H7 (cell line): ENCODE measurements at regions not wholly inside any gene's neighbourhood (a gene's known extent, or its start where the extent isn't known, plus 50 kb on each side); places are given as distances from the start of the nearest gene placed in this dataset.

ENCODE experiments used
- DNase-seq: peaks from one replicate; pipeline ENCODE4 v3.0.0; 2012
- H3K27me3 ChIP-seq: 2 replicates; pipeline ENCODE4 v1.6.0; 2011; ENCODE audit warnings: mild to moderate bottlenecking, low read length; ENCODE audit not compliant: control insufficient read depth, insufficient read depth
- H3K36me3 ChIP-seq: replicated peaks from 2 replicates; pipeline ENCODE4 v1.5.1; 2011; ENCODE audit warnings: low read length; ENCODE audit not compliant: control insufficient read depth, insufficient read depth
- H3K4me3 ChIP-seq: 2 replicates; pipeline ENCODE4 v1.5.1; 2011; ENCODE audit warnings: low read depth, mild to moderate bottlenecking, control low read depth, low read length, moderate library complexity; ENCODE audit not compliant: insufficient read depth

DNA sequence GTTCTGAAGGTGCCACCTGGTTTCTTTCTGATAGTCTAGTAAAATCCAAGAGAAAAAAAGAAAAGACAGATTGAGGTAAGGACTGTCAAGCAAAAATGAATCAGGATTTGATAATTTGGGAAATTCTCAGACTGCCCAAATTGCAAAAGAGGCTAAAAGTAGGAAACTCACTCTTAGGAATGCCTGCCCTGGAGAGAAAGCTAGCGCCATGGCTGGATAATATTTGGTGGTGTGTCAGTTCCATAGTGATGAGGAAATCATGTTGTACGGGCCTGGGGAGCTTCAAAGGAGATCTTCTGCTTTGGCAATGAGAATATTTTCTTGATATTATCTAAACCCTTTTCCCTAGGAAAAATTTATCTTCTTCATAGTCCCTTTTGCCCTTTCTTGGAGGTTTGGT, 1008.1 kb upstream of the SLC10A2 start:
- Histone ChIP-seq H3K36me3 (no peaks in the 10 kb centered on the region), H3K27me3 (no peaks in the 10 kb centered on the region), H3K4me3 (no peak overlapping the region)
- DNase-seq, result no peak

DNA sequence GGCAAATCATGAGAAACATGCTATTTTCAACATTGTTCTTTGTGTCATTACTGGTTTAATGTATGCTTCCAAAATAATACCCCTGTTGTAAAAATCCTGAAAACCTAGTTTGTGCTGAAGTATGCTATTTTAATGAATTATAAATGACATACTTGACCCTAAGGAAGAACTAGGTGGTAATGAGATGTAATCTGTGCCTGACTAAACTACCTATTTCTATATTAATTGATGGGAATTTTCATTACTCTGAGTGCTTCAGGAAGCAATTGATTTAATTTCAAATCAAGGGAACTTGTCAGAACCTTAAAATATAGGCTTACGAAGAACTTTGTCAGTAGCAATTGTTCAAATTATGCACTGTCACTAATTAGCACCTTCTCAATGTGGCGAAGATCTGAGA, 1005.6 kb upstream of the SLC10A2 start:
- no peak for DNase-seq
- no peaks in the 10 kb centered on the region for H3K36me3 ChIP-seq
- no peak overlapping the region for H3K4me3 ChIP-seq
- no peaks in the 10 kb centered on the region for H3K27me3 ChIP-seq

DNA sequence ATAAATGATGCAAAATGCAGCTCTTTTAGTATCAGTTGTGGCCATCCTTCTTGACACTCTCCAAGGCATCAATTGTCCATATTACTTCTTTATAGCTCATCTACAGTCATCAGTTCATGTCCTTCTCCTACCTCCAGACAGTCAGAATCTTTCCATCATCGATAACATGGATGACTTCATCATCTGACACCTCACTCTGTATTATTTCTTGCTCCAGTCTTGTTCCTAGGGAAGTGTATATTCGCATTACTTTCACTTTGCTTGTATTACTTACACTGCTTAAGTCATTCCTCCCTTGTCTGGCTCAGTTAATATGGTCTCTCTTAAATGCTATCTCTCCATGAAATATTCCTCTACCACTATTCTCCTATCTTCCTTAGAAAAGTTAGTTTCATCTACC, 999.1 kb upstream of the SLC10A2 start:
- H3K27me3 ChIP-seq, result no peaks in the 10 kb centered on the region
- no peak for DNase-seq
- H3K4me3 ChIP-seq, result no peak overlapping the region
- H3K36me3 ChIP-seq, result no peaks in the 10 kb centered on the region

DNA sequence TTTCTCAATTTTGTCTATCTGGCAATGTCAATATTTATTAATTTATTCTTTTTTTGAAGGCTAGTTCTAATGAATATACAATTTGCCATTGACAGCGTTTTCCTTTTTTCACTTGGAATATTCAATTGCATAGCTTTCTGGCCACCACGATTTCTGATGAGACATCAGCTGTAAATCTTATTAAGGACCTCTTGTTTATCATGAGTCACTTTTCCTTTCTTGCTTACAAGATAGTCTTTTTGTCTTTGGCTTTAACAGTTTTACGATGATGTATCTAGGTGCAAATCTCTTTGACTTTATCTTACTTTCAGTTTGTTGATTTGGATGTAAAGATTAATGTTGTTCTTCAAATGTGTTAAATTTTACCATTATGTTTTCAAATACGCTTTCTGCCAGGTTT, 991.6 kb upstream of the SLC10A2 start:
- Histone ChIP-seq H3K27me3 (no peaks in the 10 kb centered on the region), H3K36me3 (no peaks in the 10 kb centered on the region), H3K4me3 (no peak overlapping the region)
- DNase-seq, result no peak

DNA sequence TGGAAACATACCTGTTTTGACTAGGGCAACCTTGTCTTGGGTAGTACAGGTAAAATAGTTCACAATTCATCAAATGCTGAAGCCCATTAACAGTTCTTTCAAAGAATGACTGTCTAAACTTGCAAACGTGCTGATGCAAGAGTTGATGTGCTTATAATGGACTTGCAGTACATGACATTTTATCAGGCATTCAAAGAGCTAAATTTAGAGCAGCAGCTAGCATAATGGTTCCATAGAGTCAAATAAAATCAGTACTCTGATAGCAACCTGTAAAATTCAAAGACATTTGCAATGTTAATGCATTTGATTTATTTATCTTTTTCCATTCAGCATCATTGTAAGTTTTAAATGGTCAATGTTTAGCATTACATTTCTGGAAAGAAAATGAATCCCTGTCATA, 979.7 kb upstream of the SLC10A2 start:
- H3K36me3 ChIP-seq, result no peaks in the 10 kb centered on the region
- no peak for DNase-seq
- no peaks in the 10 kb centered on the region for H3K27me3 ChIP-seq
- no peak overlapping the region for H3K4me3 ChIP-seq

DNA sequence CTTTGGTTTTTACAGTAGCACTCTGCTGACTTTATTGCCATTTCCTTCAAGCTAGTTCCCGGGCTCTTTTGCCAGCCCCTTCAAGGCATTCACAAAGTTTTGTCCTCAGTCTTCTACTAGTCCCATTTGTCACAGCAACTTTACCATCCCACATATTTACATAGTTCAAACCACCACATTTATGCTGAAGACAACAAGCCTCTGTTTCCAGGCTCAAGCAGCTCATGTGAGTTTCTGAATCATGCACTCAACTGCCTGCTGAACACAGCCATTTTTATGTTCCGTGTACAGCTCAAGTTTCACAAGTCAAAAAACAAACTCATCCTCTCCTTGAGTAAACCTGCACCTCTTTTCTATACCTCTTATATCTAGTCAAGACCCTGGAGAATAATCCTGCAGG, 977.0 kb upstream of the SLC10A2 start:
- no peaks in the 10 kb centered on the region for H3K36me3 ChIP-seq
- DNase-seq, result no peak
- no peak overlapping the region for H3K4me3 ChIP-seq
- no peaks in the 10 kb centered on the region for H3K27me3 ChIP-seq

DNA sequence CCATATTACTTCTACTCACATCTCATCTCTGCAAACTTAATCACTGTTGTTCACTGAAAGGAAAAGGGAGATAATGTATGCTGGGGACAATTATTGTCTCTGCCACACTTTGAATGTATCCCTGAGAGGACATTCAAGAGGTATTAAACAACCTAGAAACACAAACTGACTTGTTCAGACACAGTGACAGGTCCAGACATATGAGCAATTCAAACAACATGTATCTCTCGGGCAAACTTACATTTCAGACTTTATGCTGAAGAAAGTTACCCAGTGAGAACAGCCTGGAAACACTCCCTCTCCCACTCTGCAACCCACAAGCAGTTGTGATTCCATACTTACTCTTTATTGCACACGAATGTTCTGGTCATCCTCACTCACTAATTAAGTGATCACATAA, 968.7 kb upstream of the SLC10A2 start:
- no peak for DNase-seq
- no peak overlapping the region for H3K4me3 ChIP-seq
- no peaks in the 10 kb centered on the region for H3K36me3 ChIP-seq
- no peaks in the 10 kb centered on the region for H3K27me3 ChIP-seq

DNA sequence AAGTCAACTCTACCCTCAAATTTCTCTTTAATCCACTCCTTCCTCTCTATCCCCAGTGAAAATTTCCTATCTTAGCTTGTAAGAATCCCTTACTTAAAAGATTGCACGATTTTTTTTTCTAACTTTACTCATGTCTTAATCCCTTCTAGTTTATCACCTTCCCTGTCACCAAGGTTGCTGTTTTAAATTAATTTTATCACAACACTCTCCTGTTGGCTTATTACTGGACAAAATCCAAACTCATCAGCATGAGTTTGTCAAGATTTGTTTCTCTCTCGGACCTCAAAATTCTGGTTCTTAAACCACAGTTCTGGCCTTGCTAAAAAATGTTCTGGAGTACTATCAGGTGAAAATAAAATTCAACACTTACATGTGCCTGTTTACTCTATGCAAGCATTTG, 959.1 kb upstream of the SLC10A2 start:
- H3K27me3 ChIP-seq, result no peaks in the 10 kb centered on the region
- H3K4me3 ChIP-seq, result no peak overlapping the region
- H3K36me3 ChIP-seq, result no peaks in the 10 kb centered on the region
- DNase-seq, result no peak

DNA sequence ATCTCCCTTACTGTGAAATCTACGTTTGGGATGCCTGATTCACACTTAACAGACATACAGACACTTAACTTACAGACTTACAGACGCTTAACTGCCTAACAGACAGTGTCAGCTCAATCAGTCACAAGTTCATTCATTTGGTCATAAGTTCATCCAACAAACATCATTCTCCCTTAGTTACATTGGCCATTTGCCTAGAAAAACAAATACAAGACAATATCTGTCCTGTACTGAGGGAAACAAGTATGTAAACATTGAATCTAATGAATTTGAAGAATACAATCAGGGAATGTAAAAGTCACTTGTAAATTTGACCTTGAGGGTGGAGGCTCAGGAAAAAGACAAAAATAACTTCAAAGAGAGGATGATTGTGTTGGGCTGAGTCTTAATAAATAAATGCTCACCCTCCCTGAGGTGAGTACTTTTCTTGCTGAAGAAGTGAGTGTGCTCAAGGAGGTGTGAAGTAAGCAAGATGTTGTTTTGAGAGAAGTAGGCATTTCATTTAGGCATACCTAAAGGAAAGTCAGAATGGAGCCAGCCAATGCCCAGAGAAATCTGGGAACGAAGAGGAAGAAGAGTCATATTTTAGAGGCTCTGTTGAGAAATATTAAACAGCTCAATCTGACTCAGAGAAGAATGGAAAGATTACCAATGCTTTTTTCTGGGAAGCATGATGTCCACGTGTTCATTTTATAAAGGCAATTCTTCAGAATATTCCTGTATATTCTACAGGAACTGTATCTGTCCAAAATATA, 958.4 kb upstream of the SLC10A2 start:
- H3K27me3 ChIP-seq, result no peaks in the 10 kb centered on the region
- H3K36me3 ChIP-seq, result no peaks in the 10 kb centered on the region
- no peak for DNase-seq
- no peak overlapping the region for H3K4me3 ChIP-seq

DNA sequence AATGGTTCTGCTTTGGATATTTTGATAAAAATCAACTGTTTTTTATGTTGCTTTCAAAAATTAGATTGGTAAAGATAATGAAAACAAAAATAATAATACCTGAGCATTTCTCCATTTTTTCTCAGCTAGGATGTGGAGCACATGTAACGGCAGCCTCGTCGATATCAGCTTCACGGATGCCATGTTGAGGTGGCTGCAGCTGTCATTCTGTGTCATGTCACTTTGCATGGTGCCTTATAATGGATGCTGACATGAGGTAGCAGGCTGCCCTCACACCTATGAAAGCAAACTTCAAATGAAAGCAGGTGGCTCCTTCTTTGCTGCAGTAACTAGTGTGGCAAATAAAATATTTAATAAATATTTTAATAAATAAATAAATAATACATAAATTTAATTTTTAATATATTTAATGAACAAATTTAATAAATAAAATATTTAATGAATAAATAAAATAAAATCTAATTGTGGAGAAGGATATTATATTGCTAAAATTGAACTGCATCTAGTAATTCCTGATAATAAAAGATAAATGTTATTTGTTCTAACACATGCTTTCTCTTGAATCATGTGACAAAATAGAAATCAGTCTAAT, 955.7 kb upstream of the SLC10A2 start:
- Histone ChIP-seq H3K4me3 (no peak overlapping the region), H3K27me3 (no peaks in the 10 kb centered on the region), H3K36me3 (no peaks in the 10 kb centered on the region)
- no peak for DNase-seq

DNA sequence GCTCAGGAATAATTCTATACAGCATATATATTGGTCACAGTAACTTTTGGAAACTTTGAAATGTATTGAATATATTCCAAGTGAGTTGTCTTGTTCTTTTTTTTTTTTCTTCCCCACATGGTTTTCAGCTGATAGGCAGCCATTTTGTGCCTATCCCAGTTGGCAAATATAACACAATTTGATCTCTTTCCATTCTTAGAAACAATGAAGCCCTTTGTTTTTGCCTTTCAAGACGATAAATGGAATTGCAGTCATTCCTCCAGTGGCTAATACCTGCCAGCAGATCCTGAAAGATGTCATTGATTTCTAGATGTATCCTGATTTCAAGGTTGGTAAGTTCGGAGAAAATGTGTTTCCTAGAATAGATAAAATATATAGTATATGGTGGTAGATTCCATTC, 951.1 kb upstream of the SLC10A2 start:
- DNase-seq, result no peak
- Histone ChIP-seq H3K27me3 (no peaks in the 10 kb centered on the region), H3K36me3 (no peaks in the 10 kb centered on the region), H3K4me3 (no peak overlapping the region)

DNA sequence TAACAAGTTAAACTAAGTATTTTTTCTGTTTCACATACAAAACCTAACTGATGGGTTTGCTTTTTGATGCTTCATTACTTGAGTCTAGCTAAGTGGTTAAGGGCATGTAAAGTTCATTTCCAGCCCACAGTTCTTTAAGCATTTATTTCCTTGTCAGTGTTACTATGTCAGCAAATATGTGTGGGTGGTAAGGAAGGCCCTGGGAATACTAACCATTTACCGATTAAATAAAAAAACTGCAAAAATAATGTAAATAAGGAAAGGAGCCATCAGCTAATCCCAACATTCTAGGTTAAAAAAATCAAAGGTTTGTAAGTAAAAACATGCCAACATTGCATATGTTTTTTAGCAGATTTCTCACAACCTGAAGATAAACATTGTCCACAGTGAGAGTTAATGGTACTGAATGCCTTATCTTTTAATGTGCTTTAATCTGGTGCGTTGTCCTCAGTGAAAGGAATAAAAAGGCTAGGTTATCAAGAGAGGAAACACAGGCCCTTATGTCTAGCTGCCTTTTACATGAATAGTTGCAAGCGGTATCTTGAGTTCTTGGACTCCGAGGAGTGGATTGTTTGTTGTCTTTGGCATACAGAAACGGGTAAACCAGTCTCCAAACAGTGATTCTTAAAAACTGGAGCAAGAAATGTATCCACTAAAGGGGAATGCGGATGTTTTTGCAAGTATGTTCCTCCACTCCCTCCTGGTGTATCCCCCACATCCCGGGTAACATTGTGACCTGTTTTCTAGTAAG, 949.6 kb upstream of the SLC10A2 start:
- H3K27me3 ChIP-seq, result no peaks in the 10 kb centered on the region
- H3K4me3 ChIP-seq, result no peak overlapping the region
- no peak for DNase-seq
- no peaks in the 10 kb centered on the region for H3K36me3 ChIP-seq

DNA sequence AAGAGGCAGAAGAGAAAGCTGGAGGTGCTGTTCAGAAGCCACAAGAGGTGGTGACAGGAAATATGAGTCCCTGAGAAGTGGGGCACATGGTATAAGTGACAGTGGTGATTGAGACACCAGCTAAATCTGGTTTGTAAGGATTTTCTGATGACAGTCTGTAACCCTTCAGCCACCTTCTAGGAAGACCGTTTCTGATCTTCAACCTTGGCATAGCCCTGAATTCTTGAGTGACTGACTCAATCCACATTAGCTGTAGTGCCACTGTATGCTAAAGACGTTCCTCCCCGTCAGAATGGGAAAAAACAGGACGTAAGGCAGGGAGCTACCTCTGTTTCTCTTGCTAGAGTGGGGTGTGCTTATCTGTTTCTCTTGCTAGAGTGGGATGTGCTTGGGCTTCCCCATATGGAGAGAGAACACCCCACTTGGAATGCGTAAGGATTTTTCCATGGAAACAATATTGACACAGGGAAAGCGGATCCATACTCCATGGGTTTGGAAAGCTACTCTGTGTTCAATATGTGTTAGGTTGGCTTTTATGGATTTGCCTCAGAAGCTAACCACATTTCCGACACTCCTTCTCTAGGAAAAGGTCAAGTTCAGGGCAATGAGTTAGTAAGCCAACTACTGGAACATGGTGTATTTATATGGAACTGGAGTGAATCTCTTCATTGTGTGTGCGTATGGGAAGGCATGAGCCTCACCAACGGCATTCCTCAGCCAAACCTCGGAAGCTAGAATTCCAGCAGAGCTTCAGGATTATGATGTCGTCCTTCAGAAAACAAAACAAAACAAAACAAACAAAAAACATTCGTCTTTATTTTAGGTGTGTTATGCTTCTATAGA, 948.8 kb upstream of the SLC10A2 start:
- Histone ChIP-seq H3K36me3 (no peaks in the 10 kb centered on the region), H3K4me3 (no peak overlapping the region), H3K27me3 (no peaks in the 10 kb centered on the region)
- no peak for DNase-seq

DNA sequence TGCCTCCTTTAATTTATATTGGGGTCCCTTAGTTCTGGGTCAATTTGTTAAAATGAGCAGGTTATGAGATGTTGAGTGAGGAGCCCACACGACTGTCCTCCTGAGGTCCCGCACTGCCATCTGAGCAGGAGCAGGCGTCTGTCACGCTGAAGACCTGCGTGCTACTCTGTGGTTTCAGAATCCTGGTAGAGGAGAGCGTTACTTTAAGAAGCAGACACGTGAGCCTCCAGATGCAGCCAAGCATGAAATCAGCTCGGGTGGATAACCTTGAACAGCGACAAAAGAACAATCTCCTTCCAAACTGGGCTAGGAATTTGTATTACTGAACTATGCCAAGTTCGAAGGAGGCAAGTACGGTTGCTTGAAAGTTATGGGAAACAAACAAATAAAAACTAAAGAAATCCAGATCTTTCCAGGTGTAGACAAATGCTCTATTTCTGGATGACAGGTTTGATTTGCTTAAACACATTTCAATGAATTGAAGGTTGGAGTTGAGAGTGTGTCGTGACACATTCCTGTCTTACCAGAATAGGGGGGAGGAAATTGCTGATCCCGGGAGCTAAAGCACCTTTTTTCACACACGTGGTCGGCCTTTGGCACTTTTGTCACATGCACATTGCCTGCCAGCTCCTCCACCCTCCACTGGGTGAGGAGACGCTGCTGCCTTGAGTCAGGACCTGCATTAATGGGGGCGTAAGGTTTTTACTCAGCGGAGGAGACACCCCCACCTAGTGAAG, 945.5 kb upstream of the SLC10A2 start:
- Histone ChIP-seq H3K36me3 (no peaks in the 10 kb centered on the region), H3K4me3 (no peak overlapping the region), H3K27me3 (no peaks in the 10 kb centered on the region)
- peak; percentile 0 for DNase-seq
